ENCODE measurements at regions not wholly inside any gene's neighbourhood (a gene's known extent, or its start where the extent isn't known, plus 50 kb on each side); places are given as distances from the start of the nearest gene placed in this dataset.

DNA sequence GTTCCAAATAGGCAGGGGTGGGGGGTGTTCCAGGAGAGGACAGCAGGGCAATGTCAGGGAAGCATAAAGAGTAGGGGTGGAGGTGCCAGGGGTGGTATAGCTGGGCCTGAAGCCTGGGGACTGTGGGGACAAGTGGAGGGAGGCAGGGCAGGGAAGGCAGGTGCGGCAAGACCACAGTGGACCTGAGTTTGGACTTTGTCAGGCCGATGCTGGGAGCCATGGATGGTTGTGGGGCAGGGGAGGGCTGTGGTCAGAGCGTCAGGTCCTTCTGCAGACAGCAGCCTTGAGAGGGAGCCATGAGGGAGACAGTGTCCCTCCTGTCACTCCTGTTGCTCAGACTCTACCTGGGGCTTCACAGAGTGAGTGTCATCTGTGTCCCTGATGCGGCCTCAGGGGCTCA is 320.3 kb downstream of the PTPRU start:
- Histone ChIP-seq H3K36me3 (ENCODE audit: control insufficient read depth in 4 of 4, insufficient read depth in 3 of 4, low read depth in 1 of 4, low read length in 3 of 4) (no peaks in the 10 kb centered on the region), H3K9me3 (ENCODE audit: control insufficient read depth in 4 of 4, low read length in 3 of 4) (no peaks in the 10 kb centered on the region), H3K9ac (ENCODE audit: low read depth in 1 of 2, low read length in 2 of 2) (no peak overlapping the region), H3K4me3 (ENCODE audit: low read depth in 1 of 3, low read length in 3 of 3) (no peak overlapping the region), H3K27ac (ENCODE audit: low read depth in 1 of 2, low read length in 2 of 2) (no peak overlapping the region), H3K4me1 (ENCODE audit: control insufficient read depth in 4 of 4, insufficient read depth in 4 of 4, low read length in 3 of 4) (no peaks in the 10 kb centered on the region), H3K27me3 (ENCODE audit: control insufficient read depth in 4 of 4, insufficient read depth in 4 of 4, low read length in 3 of 4) (no peaks in the 10 kb centered on the region)
- TF ChIP-seq, protein P1, sequence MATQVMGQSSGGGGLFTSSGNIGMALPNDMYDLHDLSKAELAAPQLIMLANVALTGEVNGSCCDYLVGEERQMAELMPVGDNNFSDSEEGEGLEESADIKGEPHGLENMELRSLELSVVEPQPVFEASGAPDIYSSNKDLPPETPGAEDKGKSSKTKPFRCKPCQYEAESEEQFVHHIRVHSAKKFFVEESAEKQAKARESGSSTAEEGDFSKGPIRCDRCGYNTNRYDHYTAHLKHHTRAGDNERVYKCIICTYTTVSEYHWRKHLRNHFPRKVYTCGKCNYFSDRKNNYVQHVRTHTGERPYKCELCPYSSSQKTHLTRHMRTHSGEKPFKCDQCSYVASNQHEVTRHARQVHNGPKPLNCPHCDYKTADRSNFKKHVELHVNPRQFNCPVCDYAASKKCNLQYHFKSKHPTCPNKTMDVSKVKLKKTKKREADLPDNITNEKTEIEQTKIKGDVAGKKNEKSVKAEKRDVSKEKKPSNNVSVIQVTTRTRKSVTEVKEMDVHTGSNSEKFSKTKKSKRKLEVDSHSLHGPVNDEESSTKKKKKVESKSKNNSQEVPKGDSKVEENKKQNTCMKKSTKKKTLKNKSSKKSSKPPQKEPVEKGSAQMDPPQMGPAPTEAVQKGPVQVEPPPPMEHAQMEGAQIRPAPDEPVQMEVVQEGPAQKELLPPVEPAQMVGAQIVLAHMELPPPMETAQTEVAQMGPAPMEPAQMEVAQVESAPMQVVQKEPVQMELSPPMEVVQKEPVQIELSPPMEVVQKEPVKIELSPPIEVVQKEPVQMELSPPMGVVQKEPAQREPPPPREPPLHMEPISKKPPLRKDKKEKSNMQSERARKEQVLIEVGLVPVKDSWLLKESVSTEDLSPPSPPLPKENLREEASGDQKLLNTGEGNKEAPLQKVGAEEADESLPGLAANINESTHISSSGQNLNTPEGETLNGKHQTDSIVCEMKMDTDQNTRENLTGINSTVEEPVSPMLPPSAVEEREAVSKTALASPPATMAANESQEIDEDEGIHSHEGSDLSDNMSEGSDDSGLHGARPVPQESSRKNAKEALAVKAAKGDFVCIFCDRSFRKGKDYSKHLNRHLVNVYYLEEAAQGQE (IDR thresholded peaks at IDR 0.05) = no peak
- TF ChIP-seq, protein P2, sequence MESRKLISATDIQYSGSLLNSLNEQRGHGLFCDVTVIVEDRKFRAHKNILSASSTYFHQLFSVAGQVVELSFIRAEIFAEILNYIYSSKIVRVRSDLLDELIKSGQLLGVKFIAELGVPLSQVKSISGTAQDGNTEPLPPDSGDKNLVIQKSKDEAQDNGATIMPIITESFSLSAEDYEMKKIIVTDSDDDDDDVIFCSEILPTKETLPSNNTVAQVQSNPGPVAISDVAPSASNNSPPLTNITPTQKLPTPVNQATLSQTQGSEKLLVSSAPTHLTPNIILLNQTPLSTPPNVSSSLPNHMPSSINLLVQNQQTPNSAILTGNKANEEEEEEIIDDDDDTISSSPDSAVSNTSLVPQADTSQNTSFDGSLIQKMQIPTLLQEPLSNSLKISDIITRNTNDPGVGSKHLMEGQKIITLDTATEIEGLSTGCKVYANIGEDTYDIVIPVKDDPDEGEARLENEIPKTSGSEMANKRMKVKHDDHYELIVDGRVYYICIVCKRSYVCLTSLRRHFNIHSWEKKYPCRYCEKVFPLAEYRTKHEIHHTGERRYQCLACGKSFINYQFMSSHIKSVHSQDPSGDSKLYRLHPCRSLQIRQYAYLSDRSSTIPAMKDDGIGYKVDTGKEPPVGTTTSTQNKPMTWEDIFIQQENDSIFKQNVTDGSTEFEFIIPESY (IDR thresholded peaks at IDR 0.05) = no peak
- no peak for TF ChIP-seq HNF4G (IDR thresholded peaks at IDR 0.05)
- TF ChIP-seq EGR1 (IDR thresholded peaks at IDR 0.05; ENCODE audit: low read depth in 2 of 2) = no peak
- no peak for TF ChIP-seq NR2F2 (IDR thresholded peaks at IDR 0.05)
- no peak for TF ChIP-seq YY1 (IDR thresholded peaks at IDR 0.05)
- TF ChIP-seq FOXA2 (IDR thresholded peaks at IDR 0.05) = no peak
- TF ChIP-seq, protein P3, sequence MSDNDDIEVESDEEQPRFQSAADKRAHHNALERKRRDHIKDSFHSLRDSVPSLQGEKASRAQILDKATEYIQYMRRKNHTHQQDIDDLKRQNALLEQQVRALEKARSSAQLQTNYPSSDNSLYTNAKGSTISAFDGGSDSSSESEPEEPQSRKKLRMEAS (IDR thresholded peaks at IDR 0.05) = no peak
- no peak for TF ChIP-seq JUND (IDR thresholded peaks at IDR 0.05)
- no peak for TF ChIP-seq RXRA (IDR thresholded peaks at IDR 0.05)
- no peak for TF ChIP-seq TAF1 (conservative IDR thresholded peaks at IDR 0.05)
- no peak for TF ChIP-seq RAD21 (IDR thresholded peaks at IDR 0.05)
- TF ChIP-seq, protein P4, sequence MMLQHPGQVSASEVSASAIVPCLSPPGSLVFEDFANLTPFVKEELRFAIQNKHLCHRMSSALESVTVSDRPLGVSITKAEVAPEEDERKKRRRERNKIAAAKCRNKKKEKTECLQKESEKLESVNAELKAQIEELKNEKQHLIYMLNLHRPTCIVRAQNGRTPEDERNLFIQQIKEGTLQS (IDR thresholded peaks at IDR 0.05) = no peak
- TF ChIP-seq, protein P5, sequence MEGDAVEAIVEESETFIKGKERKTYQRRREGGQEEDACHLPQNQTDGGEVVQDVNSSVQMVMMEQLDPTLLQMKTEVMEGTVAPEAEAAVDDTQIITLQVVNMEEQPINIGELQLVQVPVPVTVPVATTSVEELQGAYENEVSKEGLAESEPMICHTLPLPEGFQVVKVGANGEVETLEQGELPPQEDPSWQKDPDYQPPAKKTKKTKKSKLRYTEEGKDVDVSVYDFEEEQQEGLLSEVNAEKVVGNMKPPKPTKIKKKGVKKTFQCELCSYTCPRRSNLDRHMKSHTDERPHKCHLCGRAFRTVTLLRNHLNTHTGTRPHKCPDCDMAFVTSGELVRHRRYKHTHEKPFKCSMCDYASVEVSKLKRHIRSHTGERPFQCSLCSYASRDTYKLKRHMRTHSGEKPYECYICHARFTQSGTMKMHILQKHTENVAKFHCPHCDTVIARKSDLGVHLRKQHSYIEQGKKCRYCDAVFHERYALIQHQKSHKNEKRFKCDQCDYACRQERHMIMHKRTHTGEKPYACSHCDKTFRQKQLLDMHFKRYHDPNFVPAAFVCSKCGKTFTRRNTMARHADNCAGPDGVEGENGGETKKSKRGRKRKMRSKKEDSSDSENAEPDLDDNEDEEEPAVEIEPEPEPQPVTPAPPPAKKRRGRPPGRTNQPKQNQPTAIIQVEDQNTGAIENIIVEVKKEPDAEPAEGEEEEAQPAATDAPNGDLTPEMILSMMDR (IDR thresholded peaks at IDR 0.05; ENCODE audit: low read depth, low read length, missing input control) = no peak
- no peak for TF ChIP-seq FOXA1 (IDR thresholded peaks at IDR 0.05)
- no peak for TF ChIP-seq SP1 (IDR thresholded peaks at IDR 0.05)
- no peak for TF ChIP-seq GABPA (IDR thresholded peaks at IDR 0.05 in 1 of 2, conservative IDR thresholded peaks at IDR 0.05 in 1 of 2)
- TF ChIP-seq HNF4A (conservative IDR thresholded peaks at IDR 0.05) = no peak
- 65% methylated on average over 4 of the region's 4 CpGs for WGBS
- DNase-seq (ENCODE audit: low spot score) = no peak
